ENCODE measurements at regions not wholly inside any gene's neighbourhood (a gene's known extent, or its start where the extent isn't known, plus 50 kb on each side); places are given as distances from the start of the nearest gene placed in this dataset.

DNA sequence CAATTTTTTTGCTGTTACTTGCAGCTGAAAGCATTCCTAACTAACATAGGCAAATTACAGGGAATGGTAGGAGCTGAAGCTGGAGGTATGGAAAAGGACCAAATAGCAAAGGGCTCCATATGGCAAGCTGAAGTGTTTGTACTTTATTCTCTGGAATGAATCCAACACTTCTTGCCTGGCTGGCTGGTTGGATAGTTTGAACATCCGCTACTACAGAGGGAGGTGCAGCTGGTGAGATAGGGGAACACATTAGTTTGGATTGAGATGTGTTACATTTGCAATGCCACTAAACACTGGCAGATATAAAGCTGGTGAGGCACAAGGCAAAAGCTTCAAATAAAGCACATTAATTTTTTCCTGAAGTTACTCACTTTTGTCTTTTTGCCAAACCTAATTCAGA lies 291.5 kb downstream of the SP3 start:
- DNase-seq, result no peak
- H3K9me3 Mint-ChIP-seq, result peaks cover 0 to 10% (median 3%) of the 10 kb centered on the region in 8 donors
- H3K4me1 ChIP-seq (ENCODE audit: insufficient read depth, low read length), result no peaks in the 10 kb centered on the region
- no peaks in the 10 kb centered on the region for H3K36me3 ChIP-seq (ENCODE audit: insufficient read depth, low read length)
- ChIA-PET POLR2A (ENCODE audit: partially characterized antibody) (no interaction called here), CTCF (ENCODE audit: partially characterized antibody) (no interaction called here)
- intact Hi-C loops (cut with micrococcal nuclease), result no loop called here
- no peak overlapping the region for H3K27ac ChIP-seq (ENCODE audit: low read depth, low read length)
- no peaks in the 10 kb centered on the region for H3K27me3 ChIP-seq (ENCODE audit: insufficient read depth, low read length)
- H3K4me3 Mint-ChIP-seq, result no peak overlapping the region
- no peak overlapping the region for H3K27ac Mint-ChIP-seq
- H3K27me3 Mint-ChIP-seq, result peaks cover 15 to 16% of the 10 kb centered on the region in 2 donors
- H3K4me3 ChIP-seq (ENCODE audit: low read length in 2 of 2), result no peak overlapping the region
- peaks cover 0 to 2% (median 0%) of the 10 kb centered on the region in 4 donors for H3K4me1 Mint-ChIP-seq
- H3K36me3 Mint-ChIP-seq, result no peaks in the 10 kb centered on the region
- H3K9me3 ChIP-seq (ENCODE audit: control insufficient read depth in 1 of 2, low read length in 2 of 2), result no peaks in the 10 kb centered on the region

DNA sequence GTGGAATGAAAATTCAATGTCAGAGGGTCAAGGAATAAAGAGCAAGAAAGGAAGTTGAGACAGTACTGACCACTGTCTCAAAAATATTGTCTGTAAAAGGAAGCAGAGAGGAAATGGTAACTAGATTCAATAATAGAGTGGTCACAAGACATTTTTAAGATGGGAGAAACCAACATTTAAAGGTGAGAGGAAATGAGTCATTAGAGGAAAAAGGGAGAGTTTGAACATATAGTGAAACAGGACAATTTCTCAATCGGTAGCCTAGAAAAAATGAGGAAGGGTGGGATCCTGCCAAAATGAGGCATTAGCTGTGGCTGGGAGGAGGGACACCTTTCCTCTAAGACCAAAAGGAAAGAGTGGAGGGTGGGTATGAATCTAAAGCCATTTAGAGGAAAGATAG lies 288.5 kb downstream of the SP3 start:
- H3K4me3 ChIP-seq (ENCODE audit: low read length in 2 of 2), result no peak overlapping the region
- peaks cover 0 to 1% (median 0%) of the 10 kb centered on the region in 4 donors for H3K4me1 Mint-ChIP-seq
- CTCF ChIA-PET (ENCODE audit: partially characterized antibody), result no interaction called here

DNA sequence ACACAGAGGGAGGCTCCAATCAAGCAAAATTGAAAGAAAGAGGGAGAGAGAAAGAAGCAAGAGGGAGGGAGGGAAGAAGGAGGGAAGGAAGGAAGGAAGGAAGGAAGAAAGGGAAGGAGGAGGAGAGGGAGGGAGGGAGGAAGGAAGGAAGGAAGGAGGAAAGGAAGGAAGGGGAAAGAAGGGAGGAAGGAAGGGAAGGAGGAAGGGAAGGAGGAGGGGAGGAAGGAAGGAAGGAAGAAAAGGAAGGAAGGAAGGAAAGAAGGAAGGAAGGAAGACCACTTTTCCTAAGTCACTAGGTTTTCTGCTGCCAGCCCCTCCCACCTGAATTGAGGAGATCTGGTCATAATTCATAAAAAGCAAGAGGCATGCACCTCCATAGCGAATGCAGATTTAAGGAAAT lies 287.0 kb downstream of the SP3 start:
- peaks cover 2 to 18% (median 9%) of the 10 kb centered on the region in 8 donors for H3K9me3 Mint-ChIP-seq
- Histone ChIP-seq H3K36me3 (ENCODE audit: insufficient read depth, low read length) (no peaks in the 10 kb centered on the region), H3K27me3 (ENCODE audit: insufficient read depth, low read length) (no peaks in the 10 kb centered on the region), H3K4me3 (ENCODE audit: low read length in 2 of 2) (no peak overlapping the region), H3K4me1 (ENCODE audit: insufficient read depth, low read length) (no peaks in the 10 kb centered on the region), H3K9me3 (ENCODE audit: control insufficient read depth in 1 of 2, low read length in 2 of 2) (no peaks in the 10 kb centered on the region), H3K27ac (ENCODE audit: low read depth, low read length) (no peak overlapping the region)
- H3K27me3 Mint-ChIP-seq, result peaks cover 13 to 14% of the 10 kb centered on the region in 2 donors
- peaks cover 0 to 1% (median 0%) of the 10 kb centered on the region in 4 donors for H3K4me1 Mint-ChIP-seq
- no peak for DNase-seq
- no peak overlapping the region for H3K27ac Mint-ChIP-seq
- CTCF ChIA-PET (ENCODE audit: partially characterized antibody), result no interaction called here
- H3K36me3 Mint-ChIP-seq, result no peaks in the 10 kb centered on the region
- no peak overlapping the region for H3K4me3 Mint-ChIP-seq
- intact Hi-C loops (cut with micrococcal nuclease), result no loop called here
- POLR2A ChIA-PET (ENCODE audit: partially characterized antibody), result no interaction called here

More for the DNA sequence above, 288.5 kb downstream of the SP3 start:
- Histone ChIP-seq H3K36me3 (ENCODE audit: insufficient read depth, low read length) (no peaks in the 10 kb centered on the region), H3K4me1 (ENCODE audit: insufficient read depth, low read length) (no peaks in the 10 kb centered on the region), H3K27me3 (ENCODE audit: insufficient read depth, low read length) (no peaks in the 10 kb centered on the region), H3K9me3 (ENCODE audit: control insufficient read depth in 1 of 2, low read length in 2 of 2) (no peaks in the 10 kb centered on the region), H3K27ac (ENCODE audit: low read depth, low read length) (no peak overlapping the region)
- peaks cover 11 to 13% of the 10 kb centered on the region in 2 donors for H3K27me3 Mint-ChIP-seq
- intact Hi-C loops (cut with micrococcal nuclease), result no loop called here
- H3K27ac Mint-ChIP-seq, result no peak overlapping the region
- no peak overlapping the region for H3K4me3 Mint-ChIP-seq
- POLR2A ChIA-PET (ENCODE audit: partially characterized antibody), result no interaction called here
- H3K9me3 Mint-ChIP-seq, result peaks cover 2 to 17% (median 8%) of the 10 kb centered on the region in 8 donors
- H3K36me3 Mint-ChIP-seq, result no peaks in the 10 kb centered on the region
- no peak for DNase-seq

GRCh38 chr2:173680574-173680973 lies 284.6 kb downstream of the SP3 start:
- no peaks in the 10 kb centered on the region for H3K4me1 ChIP-seq (ENCODE audit: insufficient read depth, low read length)
- Mint-ChIP-seq H3K36me3 (no peaks in the 10 kb centered on the region), H3K27me3 (peaks cover 8 to 11% of the 10 kb centered on the region in 2 donors), H3K9me3 (peaks cover 2 to 13% (median 6%) of the 10 kb centered on the region in 8 donors), H3K4me3 (no peak overlapping the region), H3K27ac (no peak overlapping the region), H3K4me1 (peaks cover 0 to 1% (median 0%) of the 10 kb centered on the region in 4 donors)
- H3K9me3 ChIP-seq (ENCODE audit: control insufficient read depth in 1 of 2, low read length in 2 of 2), result no peaks in the 10 kb centered on the region
- POLR2A ChIA-PET (ENCODE audit: partially characterized antibody), result no interaction called here
- H3K27ac ChIP-seq (ENCODE audit: low read depth, low read length), result no peak overlapping the region
- intact Hi-C loops (cut with micrococcal nuclease), result no loop called here
- CTCF ChIA-PET (ENCODE audit: partially characterized antibody), result no interaction called here
- no peaks in the 10 kb centered on the region for H3K36me3 ChIP-seq (ENCODE audit: insufficient read depth, low read length)
- DNase-seq, result no peak
- H3K27me3 ChIP-seq (ENCODE audit: insufficient read depth, low read length), result no peaks in the 10 kb centered on the region
- H3K4me3 ChIP-seq (ENCODE audit: low read length in 2 of 2), result no peak overlapping the region

GRCh38 chr2:173681881-173682650 lies 283.1 kb downstream of the SP3 start:
- no peak overlapping the region for H3K27ac Mint-ChIP-seq
- Histone ChIP-seq H3K27me3 (ENCODE audit: insufficient read depth, low read length) (no peaks in the 10 kb centered on the region), H3K9me3 (ENCODE audit: control insufficient read depth in 1 of 2, low read length in 2 of 2) (no peaks in the 10 kb centered on the region), H3K27ac (ENCODE audit: low read depth, low read length) (no peak overlapping the region), H3K4me3 (ENCODE audit: low read length in 2 of 2) (no peak overlapping the region), H3K36me3 (ENCODE audit: insufficient read depth, low read length) (no peaks in the 10 kb centered on the region), H3K4me1 (ENCODE audit: insufficient read depth, low read length) (no peaks in the 10 kb centered on the region)
- no peak for DNase-seq
- H3K9me3 Mint-ChIP-seq, result peaks cover 0 to 13% (median 6%) of the 10 kb centered on the region in 8 donors
- peaks cover 0 to 1% (median 0%) of the 10 kb centered on the region in 4 donors for H3K4me1 Mint-ChIP-seq
- POLR2A ChIA-PET (ENCODE audit: partially characterized antibody), result no interaction called here
- CTCF ChIA-PET (ENCODE audit: partially characterized antibody), result no interaction called here
- H3K36me3 Mint-ChIP-seq, result no peaks in the 10 kb centered on the region
- intact Hi-C loops (cut with micrococcal nuclease), result no loop called here
- no peak overlapping the region for H3K4me3 Mint-ChIP-seq
- peaks cover 2% of the 10 kb centered on the region in 2 donors for H3K27me3 Mint-ChIP-seq

- intact Hi-C loops (cut with micrococcal nuclease), result no loop called here
Measured at GRCh38 chr2:173684896-173685459, 280.2 kb downstream of the SP3 start.

GRCh38 chr2:173690349-173690748 lies 274.8 kb downstream of the SP3 start:
- no peaks in the 10 kb centered on the region for H3K9me3 ChIP-seq (ENCODE audit: control insufficient read depth in 1 of 2, low read length in 2 of 2)
- H3K27ac ChIP-seq (ENCODE audit: low read depth, low read length), result no peak overlapping the region
- no peak overlapping the region for H3K27ac Mint-ChIP-seq
- H3K27me3 Mint-ChIP-seq, result peaks cover 2 to 7% of the 10 kb centered on the region in 2 donors
- H3K27me3 ChIP-seq (ENCODE audit: insufficient read depth, low read length), result no peaks in the 10 kb centered on the region
- POLR2A ChIA-PET (ENCODE audit: partially characterized antibody), result no interaction called here
- no peaks in the 10 kb centered on the region for H3K4me1 Mint-ChIP-seq
- CTCF ChIA-PET (ENCODE audit: partially characterized antibody), result no interaction called here
- DNase-seq, result no peak
- no peak overlapping the region for H3K4me3 Mint-ChIP-seq
- H3K4me1 ChIP-seq (ENCODE audit: insufficient read depth, low read length), result no peaks in the 10 kb centered on the region
- H3K4me3 ChIP-seq (ENCODE audit: low read length in 2 of 2), result no peak overlapping the region
- intact Hi-C loops (cut with micrococcal nuclease), result no loop called here
- no peaks in the 10 kb centered on the region for H3K36me3 ChIP-seq (ENCODE audit: insufficient read depth, low read length)
- H3K9me3 Mint-ChIP-seq, result no peaks in the 10 kb centered on the region
- H3K36me3 Mint-ChIP-seq, result no peaks in the 10 kb centered on the region

More at GRCh38 chr2:173684896-173685459, 280.2 kb downstream of the SP3 start:
- no peak overlapping the region for H3K27ac ChIP-seq (ENCODE audit: low read depth, low read length)
- DNase-seq, result no peak
- H3K4me3 ChIP-seq (ENCODE audit: low read length in 2 of 2), result no peak overlapping the region
- Mint-ChIP-seq H3K27ac (no peak overlapping the region), H3K4me3 (no peak overlapping the region), H3K4me1 (no peaks in the 10 kb centered on the region), H3K27me3 (peaks cover 2% of the 10 kb centered on the region in 2 donors), H3K36me3 (no peaks in the 10 kb centered on the region), H3K9me3 (peaks cover 0 to 13% (median 5%) of the 10 kb centered on the region in 8 donors)
- H3K36me3 ChIP-seq (ENCODE audit: insufficient read depth, low read length), result no peaks in the 10 kb centered on the region
- CTCF ChIA-PET (ENCODE audit: partially characterized antibody), result no interaction called here
- no peaks in the 10 kb centered on the region for H3K9me3 ChIP-seq (ENCODE audit: control insufficient read depth in 1 of 2, low read length in 2 of 2)
- no peaks in the 10 kb centered on the region for H3K27me3 ChIP-seq (ENCODE audit: insufficient read depth, low read length)
- no peaks in the 10 kb centered on the region for H3K4me1 ChIP-seq (ENCODE audit: insufficient read depth, low read length)
- POLR2A ChIA-PET (ENCODE audit: partially characterized antibody), result no interaction called here
